IPS-18c (cell line): ENCODE measurements at regions not wholly inside any gene's neighbourhood (a gene's known extent, or its start where the extent isn't known, plus 50 kb on each side); places are given as distances from the start of the nearest gene placed in this dataset.

Source experiments
- H3K4me3 ChIP-seq: 2 replicates; pipeline ENCODE4 v1.7.0; 2013; ENCODE audit warnings: low read depth, mild to moderate bottlenecking, low read length, moderate library complexity; ENCODE audit not compliant: insufficient read depth
- H3K9me3 ChIP-seq: one replicate; pipeline ENCODE4 v1.6.1; 2013; ENCODE audit warnings: mild to moderate bottlenecking, low read length, moderate library complexity; ENCODE audit not compliant: control insufficient read depth, insufficient read depth

GRCh38 chr10:121296881-121297585 lies 301.2 kb downstream of the FGFR2 start:
- Histone ChIP-seq H3K4me3 (no peak overlapping the region), H3K9me3 (no peaks in the 10 kb centered on the region)

- H3K4me3 ChIP-seq: no peak overlapping the region
- no peaks in the 10 kb centered on the region for H3K9me3 ChIP-seq
These were observed 297.5 kb downstream of the FGFR2 start for GRCh38 chr10:121300723-121301122.

- Histone ChIP-seq H3K4me3 (no peak overlapping the region), H3K9me3 (no peaks in the 10 kb centered on the region)
These were observed 295.6 kb downstream of the FGFR2 start for GRCh38 chr10:121302541-121303180.

- Histone ChIP-seq H3K4me3 (no peak overlapping the region), H3K9me3 (no peaks in the 10 kb centered on the region)
These were observed 294.9 kb downstream of the FGFR2 start for GRCh38 chr10:121303287-121303890.

GRCh38 chr10:121305066-121305465 lies 293.2 kb downstream of the FGFR2 start:
- Histone ChIP-seq H3K4me3 (no peak overlapping the region), H3K9me3 (no peaks in the 10 kb centered on the region)

- Histone ChIP-seq H3K4me3 (no peak overlapping the region), H3K9me3 (no peaks in the 10 kb centered on the region)
These were observed 292.0 kb downstream of the FGFR2 start for GRCh38 chr10:121306159-121306673.

- Histone ChIP-seq H3K4me3 (no peak overlapping the region), H3K9me3 (no peaks in the 10 kb centered on the region)
These were observed 290.7 kb downstream of the FGFR2 start for GRCh38 chr10:121307411-121307980.

- Histone ChIP-seq H3K4me3 (no peak overlapping the region), H3K9me3 (no peaks in the 10 kb centered on the region)
These were observed 290.2 kb downstream of the FGFR2 start for GRCh38 chr10:121308020-121308419.

GRCh38 chr10:121309164-121309563 lies 289.1 kb downstream of the FGFR2 start:
- Histone ChIP-seq H3K9me3 (no peaks in the 10 kb centered on the region), H3K4me3 (no peak overlapping the region)

GRCh38 chr10:121310151-121310711 lies 288.0 kb downstream of the FGFR2 start:
- no peaks in the 10 kb centered on the region for H3K9me3 ChIP-seq
- H3K4me3 ChIP-seq: no peak overlapping the region

- H3K4me3 ChIP-seq: no peak overlapping the region
- H3K9me3 ChIP-seq: no peaks in the 10 kb centered on the region
These were observed 286.3 kb downstream of the FGFR2 start for GRCh38 chr10:121311812-121312443.

GRCh38 chr10:121312587-121312986 lies 285.7 kb downstream of the FGFR2 start:
- no peak overlapping the region for H3K4me3 ChIP-seq
- no peaks in the 10 kb centered on the region for H3K9me3 ChIP-seq

- Histone ChIP-seq H3K9me3 (no peaks in the 10 kb centered on the region), H3K4me3 (no peak overlapping the region)
These were observed 284.9 kb downstream of the FGFR2 start for GRCh38 chr10:121313119-121313875.

GRCh38 chr10:121316432-121316831 lies 281.8 kb downstream of the FGFR2 start:
- Histone ChIP-seq H3K4me3 (no peak overlapping the region), H3K9me3 (no peaks in the 10 kb centered on the region)

GRCh38 chr10:121317374-121317773 lies 280.9 kb downstream of the FGFR2 start:
- no peak overlapping the region for H3K4me3 ChIP-seq
- H3K9me3 ChIP-seq: no peaks in the 10 kb centered on the region

- H3K9me3 ChIP-seq: no peaks in the 10 kb centered on the region
These were observed 276.2 kb downstream of the FGFR2 start for GRCh38 chr10:121322046-121322445.

GRCh38 chr10:121322776-121323175 lies 275.5 kb downstream of the FGFR2 start:
- no peaks in the 10 kb centered on the region for H3K9me3 ChIP-seq
- H3K4me3 ChIP-seq: no peak overlapping the region

More at GRCh38 chr10:121322046-121322445, 276.2 kb downstream of the FGFR2 start:
- H3K4me3 ChIP-seq: no peak overlapping the region
